Tibial nerve (tissue), 3 donors: ENCODE measurements at regions not wholly inside any gene's neighbourhood (a gene's known extent, or its start where the extent isn't known, plus 50 kb on each side); places are given as distances from the start of the nearest gene placed in this dataset.

Source experiments
- CTCF ChIP-seq, 5 experiments: fragments of 200-600 bp in 3 of 5; fragments of 450-650 bp in 2 of 5; sonication (generic) in 3 of 5; IDR thresholded peaks; one replicate each; pipeline ENCODE4 v1.5.1; 2016 to 2019; ENCODE audit warnings: antibody characterized with exemption in 5 of 5, mild to moderate bottlenecking in 3 of 5, moderate library complexity in 2 of 5
- POLR2A ChIP-seq, 2 donors: fragments of 450-650 bp; IDR thresholded peaks; one replicate each; pipeline ENCODE4 v1.6.1; 2017; ENCODE audit warnings: antibody characterized with exemption in 2 of 2, mild to moderate bottlenecking in 2 of 2, moderate library complexity in 2 of 2

- TF ChIP-seq CTCF (IDR thresholded peaks at IDR 0.05) (no peak), POLR2A (IDR thresholded peaks at IDR 0.05) (no peak)
These were observed 608.5 kb downstream of the TMEM121 start for GRCh38 chr14:106134886-106135285.
